H9 (cell line): ENCODE measurements at regions not wholly inside any gene's neighbourhood (a gene's known extent, or its start where the extent isn't known, plus 50 kb on each side); places are given as distances from the start of the nearest gene placed in this dataset.
A peak's percentile ranks its signal among the peaks of the same experiment; 100 is the strongest.

Experiments used
- DNase-seq: peaks from one replicate; pipeline ENCODE4 v3.0.0-alpha.2; 2017
- H2AFZ ChIP-seq: one replicate; pipeline ENCODE4 v1.6.1; 2013; ENCODE audit warnings: mild to moderate bottlenecking, low read length, control low read depth, moderate library complexity
- H2AK5ac ChIP-seq: 2 replicates; pipeline ENCODE4 v1.6.1; 2013; ENCODE audit warnings: low read length, control low read depth, mixed read lengths; ENCODE audit not compliant: insufficient read length
- H2BK120ac ChIP-seq: one replicate; pipeline ENCODE4 v1.6.1; 2013; ENCODE audit warnings: low read depth, mild to moderate bottlenecking, low read length, control low read depth, inconsistent platforms; ENCODE audit not compliant: poor library complexity, severe bottlenecking
- H2BK12ac ChIP-seq: 2 replicates; pipeline ENCODE4 v1.6.1; 2013; ENCODE audit warnings: low read length, control low read depth, mixed read lengths, low read depth; ENCODE audit not compliant: insufficient read length
- H2BK15ac ChIP-seq: 2 replicates; pipeline ENCODE4 v1.6.1; 2013; ENCODE audit warnings: low read depth, low read length, control low read depth
- H2BK20ac ChIP-seq: one replicate; pipeline ENCODE4 v1.6.1; 2013; ENCODE audit warnings: low read depth, mild to moderate bottlenecking, low read length, control low read depth, inconsistent platforms; ENCODE audit not compliant: poor library complexity, severe bottlenecking
- H2BK5ac ChIP-seq: 2 replicates; pipeline ENCODE4 v1.6.1; 2013; ENCODE audit warnings: low read length, control low read depth, mixed read lengths; ENCODE audit not compliant: insufficient read length
- H3K14ac ChIP-seq: 2 replicates; pipeline ENCODE4 v1.6.1; 2013; ENCODE audit warnings: low read length, control low read depth; ENCODE audit not compliant: insufficient read depth
- H3K18ac ChIP-seq: 2 replicates; pipeline ENCODE4 v1.6.1; 2013; ENCODE audit warnings: low read depth, mild to moderate bottlenecking, mixed read lengths, low read length, control low read depth; ENCODE audit not compliant: insufficient read length
- H3K23ac ChIP-seq: 2 replicates; pipeline ENCODE4 v1.6.1; 2013; ENCODE audit warnings: low read length, control low read depth, mixed read lengths, low read depth; ENCODE audit not compliant: insufficient read length
- H3K23me2 ChIP-seq: 2 replicates; pipeline ENCODE4 v1.6.1; 2013; ENCODE audit warnings: low read depth, mild to moderate bottlenecking, mixed read lengths, low read length, control low read depth; ENCODE audit not compliant: insufficient read length, poor library complexity, severe bottlenecking
- H3K27ac ChIP-seq: 2 replicates; pipeline ENCODE4 v1.5.1; 2013; ENCODE audit warnings: low read length, control low read depth, mixed read lengths, low read depth; ENCODE audit not compliant: insufficient read length
- H3K27me3 ChIP-seq: 2 replicates; pipeline ENCODE4 v1.6.1; 2013; ENCODE audit warnings: low read length, control low read depth, inconsistent platforms; ENCODE audit not compliant: insufficient read depth
- H3K4ac ChIP-seq: 2 replicates; pipeline ENCODE4 v1.6.1; 2013; ENCODE audit warnings: low read depth, mild to moderate bottlenecking, control low read depth, inconsistent platforms, low read length, moderate library complexity
- H3K4me1 ChIP-seq: 2 replicates; pipeline ENCODE4 v1.6.1; 2013; ENCODE audit warnings: low read length, control low read depth, inconsistent platforms; ENCODE audit not compliant: insufficient read depth
- H3K4me2 ChIP-seq: 2 replicates; pipeline ENCODE4 v1.6.1; 2013; ENCODE audit warnings: low read length, control low read depth, mixed read lengths; ENCODE audit not compliant: insufficient read length, insufficient read depth
- H3K56ac ChIP-seq: 2 replicates; pipeline ENCODE4 v1.6.1; 2013; ENCODE audit warnings: low read depth, mild to moderate bottlenecking, mixed read lengths, low read length, control low read depth; ENCODE audit not compliant: insufficient read length
- H3K79me1 ChIP-seq: 2 replicates; pipeline ENCODE4 v1.6.1; 2013; ENCODE audit warnings: low read depth, mild to moderate bottlenecking, moderate library complexity, low read length, control low read depth, inconsistent platforms; ENCODE audit not compliant: insufficient read depth, poor library complexity, severe bottlenecking
- H3K79me2 ChIP-seq: 2 replicates; pipeline ENCODE4 v1.6.1; 2013; ENCODE audit warnings: low read length, control low read depth, inconsistent platforms; ENCODE audit not compliant: insufficient read depth
- H3K9ac ChIP-seq: 2 replicates; pipeline ENCODE4 v1.6.1; 2013; ENCODE audit warnings: low read length, control low read depth, mixed read lengths; ENCODE audit not compliant: insufficient read length; ENCODE audit errors: extremely low read depth
- H3K9me3 ChIP-seq: one replicate; pipeline ENCODE4 v1.6.1; 2013; ENCODE audit warnings: low read depth, low read length, inconsistent platforms; ENCODE audit not compliant: control insufficient read depth
- H3T11ph ChIP-seq: one replicate; pipeline ENCODE4 v1.6.1; 2013; ENCODE audit warnings: mild to moderate bottlenecking, low read length, control low read depth, inconsistent platforms
- H4K20me1 ChIP-seq: one replicate; pipeline ENCODE4 v1.6.1; 2013; ENCODE audit not compliant: control insufficient read depth, insufficient read length, insufficient read depth
- H4K5ac ChIP-seq: 2 replicates; pipeline ENCODE4 v1.6.1; 2013; ENCODE audit warnings: low read depth, mild to moderate bottlenecking, mixed read lengths, low read length, control low read depth; ENCODE audit not compliant: insufficient read length
- H4K8ac ChIP-seq: replicated peaks from 2 replicates; pipeline ENCODE4 v1.6.1; 2013; ENCODE audit warnings: low read length, control low read depth, mixed read lengths, low read depth; ENCODE audit not compliant: insufficient read length
- H4K91ac ChIP-seq: 2 replicates; pipeline ENCODE4 v1.6.1; 2013; ENCODE audit warnings: low read depth, mild to moderate bottlenecking, moderate library complexity, mixed read lengths, low read length, control low read depth; ENCODE audit not compliant: insufficient read length
- H3K27ac Mint-ChIP-seq, 3 experiments: 2 replicates in 2 of 3; 3 replicates in 1 of 3; pipeline ENCODE4 v1.8.0; 2020 to 2021; ENCODE audit warnings: mixed read lengths in 3 of 3, mild to moderate bottlenecking in 1 of 3, moderate library complexity in 1 of 3
- H3K27me3 Mint-ChIP-seq: 2 replicates; pipeline ENCODE4 v1.8.0; 2021; ENCODE audit warnings: low read depth, mild to moderate bottlenecking, moderate library complexity, mixed read lengths
- H3K36me3 Mint-ChIP-seq, 3 experiments: 2 replicates in 2 of 3; 3 replicates in 1 of 3; pipeline ENCODE4 v1.8.0; 2020 to 2021; ENCODE audit warnings: low read depth in 3 of 3, mixed read lengths in 3 of 3; ENCODE audit not compliant: insufficient read depth in 1 of 3
- H3K4me1 Mint-ChIP-seq, 2 experiments: 2 replicates each; pipeline ENCODE4 v1.8.0; 2020; ENCODE audit warnings: mixed read lengths in 2 of 2
- H3K4me3 Mint-ChIP-seq, 2 experiments: 2 replicates in 1 of 2; 3 replicates in 1 of 2; pipeline ENCODE4 v1.8.0; 2020 to 2021; ENCODE audit warnings: mild to moderate bottlenecking in 2 of 2, mixed read lengths in 2 of 2, moderate library complexity in 1 of 2
- H3K9me3 Mint-ChIP-seq, 2 experiments: 2 replicates in 1 of 2; 3 replicates in 1 of 2; pipeline ENCODE4 v1.8.0; 2020; ENCODE audit warnings: mild to moderate bottlenecking in 2 of 2, mixed read lengths in 2 of 2, moderate library complexity in 1 of 2
- WGBS: extraction: QIAGEN DNeasy Blood & Tissue Kit; methylation state at CpG from one replicate; pipeline ENCODE4 v1.1.7; 2013; ENCODE audit warnings: missing lambda C conversion rate, low lambda C conversion rate, mixed read lengths; ENCODE audit not compliant: insufficient read length; ENCODE audit errors: extremely low coverage; 5-methylcytosine and 5-hydroxymethylcytosine counted together
- TF ChIP-seq, protein P1 (sequence below): fragments of 200-600 bp; sonication (generic); conservative IDR thresholded peaks from 3 replicates; pipeline ENCODE4 v1.8.0; 2021; ENCODE audit warnings: antibody characterized with exemption, mild to moderate bottlenecking

DNA sequence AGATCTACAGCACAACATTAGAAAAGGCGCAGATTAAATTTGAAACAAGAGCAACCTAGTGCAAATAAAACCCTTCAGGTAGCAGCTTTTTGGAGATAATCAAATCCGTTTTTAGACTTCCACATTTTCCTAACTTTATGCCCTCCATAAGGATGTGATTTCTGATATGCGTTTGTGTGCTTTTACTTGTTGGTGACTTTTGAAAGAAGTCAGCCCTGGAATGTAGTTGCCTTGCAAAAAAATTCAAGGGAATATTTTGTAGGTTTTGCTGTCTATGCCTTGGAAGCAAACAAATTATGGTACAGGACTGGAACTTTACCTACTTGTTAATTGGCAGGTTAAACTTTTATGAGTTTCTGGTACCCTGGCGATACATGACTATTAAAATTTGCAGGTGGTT, 86.7 kb upstream of the HDAC9 start:
- no peaks in the 10 kb centered on the region for H3K9me3 ChIP-seq
- no peak overlapping the region for H4K8ac ChIP-seq
- H3K4me1 ChIP-seq = peaks cover 2% of the 10 kb centered on the region; the same call in 1 of the 2 replicates
- TF ChIP-seq, protein P1, sequence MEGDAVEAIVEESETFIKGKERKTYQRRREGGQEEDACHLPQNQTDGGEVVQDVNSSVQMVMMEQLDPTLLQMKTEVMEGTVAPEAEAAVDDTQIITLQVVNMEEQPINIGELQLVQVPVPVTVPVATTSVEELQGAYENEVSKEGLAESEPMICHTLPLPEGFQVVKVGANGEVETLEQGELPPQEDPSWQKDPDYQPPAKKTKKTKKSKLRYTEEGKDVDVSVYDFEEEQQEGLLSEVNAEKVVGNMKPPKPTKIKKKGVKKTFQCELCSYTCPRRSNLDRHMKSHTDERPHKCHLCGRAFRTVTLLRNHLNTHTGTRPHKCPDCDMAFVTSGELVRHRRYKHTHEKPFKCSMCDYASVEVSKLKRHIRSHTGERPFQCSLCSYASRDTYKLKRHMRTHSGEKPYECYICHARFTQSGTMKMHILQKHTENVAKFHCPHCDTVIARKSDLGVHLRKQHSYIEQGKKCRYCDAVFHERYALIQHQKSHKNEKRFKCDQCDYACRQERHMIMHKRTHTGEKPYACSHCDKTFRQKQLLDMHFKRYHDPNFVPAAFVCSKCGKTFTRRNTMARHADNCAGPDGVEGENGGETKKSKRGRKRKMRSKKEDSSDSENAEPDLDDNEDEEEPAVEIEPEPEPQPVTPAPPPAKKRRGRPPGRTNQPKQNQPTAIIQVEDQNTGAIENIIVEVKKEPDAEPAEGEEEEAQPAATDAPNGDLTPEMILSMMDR = no peak
- H2BK15ac ChIP-seq = no peak overlapping the region
- H3K23ac ChIP-seq = no peak overlapping the region
- H4K5ac ChIP-seq = no peak overlapping the region
- H3K27me3 ChIP-seq = no peaks in the 10 kb centered on the region
- no peaks in the 10 kb centered on the region for H3K79me1 ChIP-seq
- no peak overlapping the region for H3K9ac ChIP-seq
- no peak overlapping the region for H2BK20ac ChIP-seq
- H2AK5ac ChIP-seq = no peak overlapping the region
- H3K23me2 ChIP-seq = no peaks in the 10 kb centered on the region
- no peak for DNase-seq
- H2BK120ac ChIP-seq = no peak overlapping the region
- H3K27ac ChIP-seq = no peak overlapping the region
- H3K27ac Mint-ChIP-seq = peak overlapping the region in 2 of 3 experiments; percentile 71 to 92; a peak in 3 of 7 replicates
- H2BK5ac ChIP-seq = no peak overlapping the region
- WGBS = no CpG with 5 or more reads among the region's 4 CpGs
- H3K27me3 Mint-ChIP-seq = no peaks in the 10 kb centered on the region
- H2AFZ ChIP-seq = no peak overlapping the region
- H3T11ph ChIP-seq = no peak overlapping the region
- no peak overlapping the region for H3K4me2 ChIP-seq
- H3K36me3 Mint-ChIP-seq = no peaks in the 10 kb centered on the region
- H3K56ac ChIP-seq = no peak overlapping the region
- no peak overlapping the region for H3K4me3 Mint-ChIP-seq
- no peaks in the 10 kb centered on the region for H3K9me3 Mint-ChIP-seq
- no peak overlapping the region for H3K4ac ChIP-seq
- H3K4me1 Mint-ChIP-seq = peaks cover 28 to 29% of the 10 kb centered on the region in 2 experiments
- no peak overlapping the region for H2BK12ac ChIP-seq
- H4K91ac ChIP-seq = no peak overlapping the region
- H3K18ac ChIP-seq = no peak overlapping the region
- H3K14ac ChIP-seq = no peak overlapping the region; the same call in 1 of the 2 replicates
- no peaks in the 10 kb centered on the region for H4K20me1 ChIP-seq
- no peaks in the 10 kb centered on the region for H3K79me2 ChIP-seq
